Esophagus muscularis mucosa (tissue), 4 donors: ENCODE measurements at regions not wholly inside any gene's neighbourhood (a gene's known extent, or its start where the extent isn't known, plus 50 kb on each side); places are given as distances from the start of the nearest gene placed in this dataset.

Source experiments
- CTCF ChIP-seq, 3 experiments: fragments of 200-600 bp in 2 of 3; fragments of 450-650 bp in 1 of 3; sonication (generic) in 2 of 3; IDR thresholded peaks; one replicate each; pipeline ENCODE4 v1.5.1; 2017 to 2019; ENCODE audit warnings: antibody characterized with exemption in 3 of 3, mild to moderate bottlenecking in 2 of 3, moderate library complexity in 1 of 3
- EP300 ChIP-seq: sonication (generic); formaldehyde crosslinking; IDR thresholded peaks from one replicate; pipeline ENCODE4 v1.6.1; 2017; ENCODE audit warnings: antibody characterized with exemption
- POLR2A ChIP-seq: fragments of 450-650 bp; IDR thresholded peaks from one replicate; pipeline ENCODE4 v1.6.1; 2017; ENCODE audit warnings: antibody characterized with exemption, moderate library complexity, mild to moderate bottlenecking, low read depth
- POLR2AphosphoS5 ChIP-seq, 2 donors: sonication (generic); formaldehyde crosslinking; IDR thresholded peaks; one replicate each; pipeline ENCODE4 v1.6.1; 2017; ENCODE audit warnings: antibody characterized with exemption in 2 of 2

- TF ChIP-seq EP300 (no peak), CTCF (IDR thresholded peaks at IDR 0.05) (no peak), POLR2A (no peak), POLR2AphosphoS5 (IDR thresholded peaks at IDR 0.05) (no peak)
These were observed 116.5 kb downstream of the EDN3 start for GRCh38 chr20:59416916-59417315.
